ENCODE measurements at regions not wholly inside any gene's neighbourhood (a gene's known extent, or its start where the extent isn't known, plus 50 kb on each side); places are given as distances from the start of the nearest gene placed in this dataset.

- CTCF ChIA-PET = no interaction called here
- no peaks in the 10 kb centered on the region for H3K4me1 ChIP-seq (ENCODE audit: control insufficient read depth in 1 of 2, extremely low read depth in 1 of 2, insufficient read depth in 2 of 2, low read length in 2 of 2)
- 55% methylated on average over 7 of the region's 7 CpGs for WGBS (ENCODE audit: insufficient coverage)
- Mint-ChIP-seq H3K27ac (no peak overlapping the region), H3K36me3 (no peaks in the 10 kb centered on the region), H3K4me3 (no peak overlapping the region), H3K27me3 (peaks cover 10 to 27% of the 10 kb centered on the region in 2 donors), H3K9me3 (no peaks in the 10 kb centered on the region), H3K4me1 (no peaks in the 10 kb centered on the region)
- no peaks in the 10 kb centered on the region for H3K36me3 ChIP-seq (ENCODE audit: control insufficient read depth in 2 of 2, extremely low read depth in 1 of 2, insufficient read depth in 1 of 2, low read length in 1 of 2)
- no peak overlapping the region for H3K4me3 ChIP-seq (ENCODE audit: control insufficient read depth in 1 of 2, extremely low read depth in 1 of 2, low read length in 1 of 2)
- peaks cover 2 to 18% of the 10 kb centered on the region in 2 experiments for H3K27me3 ChIP-seq (replicated peaks in 1 of 2; ENCODE audit: control insufficient read depth in 2 of 2, extremely low read depth in 1 of 2, insufficient read depth in 2 of 2, low read length in 1 of 2)
- ATAC-seq (replicated peaks in 1 of 4) = no peak
- DNase-seq = no peak
- POLR2A ChIA-PET = no interaction called here
- H3K27ac ChIP-seq (ENCODE audit: low read length) = no peak overlapping the region
- H3K9me3 ChIP-seq = no peaks in the 10 kb centered on the region
These were observed 221.0 kb downstream of the HIPK3 start for GRCh38 chr11:33478111-33478573.

DNA sequence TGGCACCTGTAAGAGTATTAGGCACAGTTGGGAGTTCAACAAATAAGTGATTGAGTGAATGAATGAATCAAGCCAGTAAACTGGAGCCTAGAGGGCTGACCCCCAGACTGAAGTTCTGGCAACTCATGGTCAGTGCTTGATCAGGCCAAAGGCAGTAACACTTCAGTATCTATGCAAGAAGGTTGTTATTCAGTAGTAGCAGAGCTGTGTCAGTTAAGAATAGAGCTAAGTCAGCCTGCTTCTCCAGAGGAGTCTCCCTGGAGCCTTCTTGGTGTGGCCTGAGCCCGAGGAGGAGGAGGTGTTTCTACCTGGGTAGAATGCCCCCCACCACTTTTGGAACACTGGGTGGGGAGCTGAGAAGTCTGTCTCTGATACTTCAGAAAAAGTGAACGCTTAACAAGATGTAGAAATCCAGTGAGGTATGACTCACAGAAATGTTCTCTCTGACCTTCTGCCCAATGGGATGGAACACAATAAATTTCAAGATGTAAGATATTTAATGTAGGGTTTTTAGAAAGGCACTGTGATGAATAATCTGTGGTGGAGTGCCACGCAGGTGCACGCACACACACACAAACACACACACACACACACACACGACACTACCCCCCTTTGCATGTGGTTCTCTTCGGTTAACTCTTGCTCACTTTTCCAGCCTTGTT is 219.9 kb downstream of the HIPK3 start:
- POLR2A ChIA-PET = no interaction called here
- Histone ChIP-seq H3K9me3 (no peaks in the 10 kb centered on the region), H3K27me3 (replicated peaks in 1 of 2; ENCODE audit: control insufficient read depth in 2 of 2, extremely low read depth in 1 of 2, insufficient read depth in 2 of 2, low read length in 1 of 2) (peaks cover 2 to 18% of the 10 kb centered on the region in 2 experiments), H3K4me1 (ENCODE audit: control insufficient read depth in 1 of 2, extremely low read depth in 1 of 2, insufficient read depth in 2 of 2, low read length in 2 of 2) (no peaks in the 10 kb centered on the region), H3K36me3 (ENCODE audit: control insufficient read depth in 2 of 2, extremely low read depth in 1 of 2, insufficient read depth in 1 of 2, low read length in 1 of 2) (no peaks in the 10 kb centered on the region), H3K27ac (ENCODE audit: low read length) (no peak overlapping the region), H3K4me3 (ENCODE audit: control insufficient read depth in 1 of 2, extremely low read depth in 1 of 2, low read length in 1 of 2) (no peak overlapping the region)
- no peak overlapping the region for H3K27ac Mint-ChIP-seq
- CTCF ChIA-PET = no interaction called here
- no peaks in the 10 kb centered on the region for H3K4me1 Mint-ChIP-seq
- no peak for DNase-seq
- no peaks in the 10 kb centered on the region for H3K36me3 Mint-ChIP-seq
- no CpG with 5 or more reads among the region's 6 CpGs for WGBS (ENCODE audit: insufficient coverage)
- no peak for ATAC-seq (replicated peaks in 1 of 4)
- no peaks in the 10 kb centered on the region for H3K9me3 Mint-ChIP-seq
- H3K27me3 Mint-ChIP-seq = peaks cover 17 to 27% of the 10 kb centered on the region in 2 donors
- no peak overlapping the region for H3K4me3 Mint-ChIP-seq

DNA sequence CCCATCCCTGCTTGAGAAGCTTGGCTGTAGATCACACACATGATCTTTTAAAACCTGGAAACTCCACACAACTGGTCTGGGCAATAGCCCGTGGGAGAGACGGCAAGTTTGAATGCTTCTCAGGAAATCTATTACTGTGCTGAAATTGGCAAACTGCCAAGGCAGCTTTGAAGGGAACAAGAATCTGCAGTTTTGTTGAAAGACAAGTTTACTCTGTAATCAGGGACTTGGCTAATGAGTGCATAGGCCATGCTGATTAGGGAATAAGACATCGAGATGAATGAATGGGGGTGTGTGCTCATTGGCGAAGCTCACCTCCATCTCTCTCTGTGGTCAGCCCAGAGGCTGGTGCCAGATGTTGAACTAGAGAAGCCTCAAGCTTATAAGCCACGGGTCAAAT is 218.8 kb downstream of the HIPK3 start:
- no peaks in the 10 kb centered on the region for H3K9me3 Mint-ChIP-seq
- H3K4me3 Mint-ChIP-seq = no peak overlapping the region
- no peak overlapping the region for H3K27ac Mint-ChIP-seq
- 43% methylated on average over 5 of the region's 5 CpGs for WGBS (ENCODE audit: insufficient coverage)
- ChIA-PET CTCF (interaction anchor here in 1 of 2 donors (0.7 kb wide), 1 partner anchor 59 kb away, joined by 3 read pairs; no protein-coding TSS in a partner anchor), POLR2A (interaction anchor here in 1 of 2 donors (0.6 kb wide), 1 partner anchor 25 kb away, joined by 3 read pairs; no protein-coding TSS in a partner anchor)
- H3K4me3 ChIP-seq (ENCODE audit: control insufficient read depth in 1 of 2, extremely low read depth in 1 of 2, low read length in 1 of 2) = no peak overlapping the region
- no peaks in the 10 kb centered on the region for H3K9me3 ChIP-seq
- no peak overlapping the region for H3K27ac ChIP-seq (ENCODE audit: low read length)
- H3K36me3 Mint-ChIP-seq = no peaks in the 10 kb centered on the region
- no peaks in the 10 kb centered on the region for H3K4me1 Mint-ChIP-seq
- peaks cover 19 to 29% of the 10 kb centered on the region in 2 donors for H3K27me3 Mint-ChIP-seq
- ATAC-seq (replicated peaks in 1 of 4) (no peak), DNase-seq (no peak)
- H3K4me1 ChIP-seq (ENCODE audit: control insufficient read depth in 1 of 2, extremely low read depth in 1 of 2, insufficient read depth in 2 of 2, low read length in 2 of 2) = no peaks in the 10 kb centered on the region
- H3K27me3 ChIP-seq (replicated peaks in 1 of 2; ENCODE audit: control insufficient read depth in 2 of 2, extremely low read depth in 1 of 2, insufficient read depth in 2 of 2, low read length in 1 of 2) = peaks cover 0 to 18% of the 10 kb centered on the region in 2 experiments
- H3K36me3 ChIP-seq (ENCODE audit: control insufficient read depth in 2 of 2, extremely low read depth in 1 of 2, insufficient read depth in 1 of 2, low read length in 1 of 2) = no peaks in the 10 kb centered on the region

GRCh38 chr11:33474866-33475265 is 217.7 kb downstream of the HIPK3 start:
- WGBS (ENCODE audit: insufficient coverage) = 100% methylated on average over 1 of the region's 4 CpGs
- peaks cover 18 to 21% of the 10 kb centered on the region in 2 donors for H3K27me3 Mint-ChIP-seq
- H3K9me3 Mint-ChIP-seq = no peaks in the 10 kb centered on the region
- no peaks in the 10 kb centered on the region for H3K9me3 ChIP-seq
- H3K27me3 ChIP-seq (replicated peaks in 1 of 2; ENCODE audit: control insufficient read depth in 2 of 2, extremely low read depth in 1 of 2, insufficient read depth in 2 of 2, low read length in 1 of 2) = peaks cover 0 to 18% of the 10 kb centered on the region in 2 experiments
- no peak overlapping the region for H3K27ac Mint-ChIP-seq
- H3K4me1 Mint-ChIP-seq = no peaks in the 10 kb centered on the region
- ATAC-seq (replicated peaks in 1 of 4) (no peak), DNase-seq (no peak)
- no peaks in the 10 kb centered on the region for H3K4me1 ChIP-seq (ENCODE audit: control insufficient read depth in 1 of 2, extremely low read depth in 1 of 2, insufficient read depth in 2 of 2, low read length in 2 of 2)
- CTCF ChIA-PET = no interaction called here
- H3K36me3 Mint-ChIP-seq = no peaks in the 10 kb centered on the region
- H3K27ac ChIP-seq (ENCODE audit: low read length) = no peak overlapping the region
- POLR2A ChIA-PET = no interaction called here
- H3K36me3 ChIP-seq (ENCODE audit: control insufficient read depth in 2 of 2, extremely low read depth in 1 of 2, insufficient read depth in 1 of 2, low read length in 1 of 2) = no peaks in the 10 kb centered on the region
- no peak overlapping the region for H3K4me3 Mint-ChIP-seq
- no peak overlapping the region for H3K4me3 ChIP-seq (ENCODE audit: control insufficient read depth in 1 of 2, extremely low read depth in 1 of 2, low read length in 1 of 2)

DNA sequence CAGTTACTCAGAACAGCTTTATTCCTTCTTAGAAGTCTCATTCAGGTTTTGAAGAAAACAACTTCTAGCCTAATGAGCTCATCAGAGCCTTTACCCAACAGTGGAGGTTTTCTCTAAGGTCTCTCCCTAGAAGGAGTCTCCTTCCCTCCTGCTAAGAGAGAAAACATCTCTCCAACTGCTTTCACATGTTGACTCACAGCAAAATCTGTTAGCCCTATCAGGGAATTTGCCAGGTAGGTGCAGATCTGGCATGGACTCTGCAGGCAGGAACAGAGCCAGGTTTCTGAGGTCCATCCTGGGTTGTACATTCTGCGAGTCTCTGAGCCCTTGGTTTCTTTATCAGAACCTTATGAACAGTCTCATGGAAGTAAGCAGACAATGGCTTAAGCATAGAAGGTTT is 214.4 kb downstream of the HIPK3 start:
- no peaks in the 10 kb centered on the region for H3K36me3 Mint-ChIP-seq
- no peaks in the 10 kb centered on the region for H3K4me1 Mint-ChIP-seq
- WGBS (ENCODE audit: insufficient coverage) = 100% methylated on average over 1 of the region's 1 CpG
- no peak overlapping the region for H3K27ac Mint-ChIP-seq
- no peak overlapping the region for H3K4me3 ChIP-seq (ENCODE audit: control insufficient read depth in 1 of 2, extremely low read depth in 1 of 2, low read length in 1 of 2)
- ChIA-PET CTCF (no interaction called here), POLR2A (no interaction called here)
- H3K9me3 Mint-ChIP-seq = no peaks in the 10 kb centered on the region
- H3K4me3 Mint-ChIP-seq = no peak overlapping the region
- H3K27me3 Mint-ChIP-seq = peaks cover 13 to 21% of the 10 kb centered on the region in 2 donors
- ATAC-seq (replicated peaks in 1 of 4) = no peak
- no peaks in the 10 kb centered on the region for H3K9me3 ChIP-seq
- H3K27ac ChIP-seq (ENCODE audit: low read length) = no peak overlapping the region
- H3K36me3 ChIP-seq (ENCODE audit: control insufficient read depth in 2 of 2, extremely low read depth in 1 of 2, insufficient read depth in 1 of 2, low read length in 1 of 2) = no peaks in the 10 kb centered on the region
- peaks cover 0 to 9% of the 10 kb centered on the region in 2 experiments for H3K27me3 ChIP-seq (replicated peaks in 1 of 2; ENCODE audit: control insufficient read depth in 2 of 2, extremely low read depth in 1 of 2, insufficient read depth in 2 of 2, low read length in 1 of 2)
- no peak for DNase-seq
- no peaks in the 10 kb centered on the region for H3K4me1 ChIP-seq (ENCODE audit: control insufficient read depth in 1 of 2, extremely low read depth in 1 of 2, insufficient read depth in 2 of 2, low read length in 2 of 2)

- no peaks in the 10 kb centered on the region for H3K4me1 Mint-ChIP-seq
- H3K36me3 ChIP-seq (ENCODE audit: control insufficient read depth in 2 of 2, extremely low read depth in 1 of 2, insufficient read depth in 1 of 2, low read length in 1 of 2) = no peaks in the 10 kb centered on the region
- ChIA-PET POLR2A (no interaction called here), CTCF (no interaction called here)
- H3K4me1 ChIP-seq (ENCODE audit: control insufficient read depth in 1 of 2, extremely low read depth in 1 of 2, insufficient read depth in 2 of 2, low read length in 2 of 2) = no peaks in the 10 kb centered on the region
- no peak for ATAC-seq (replicated peaks in 1 of 4)
- H3K27ac Mint-ChIP-seq = no peak overlapping the region
- no peaks in the 10 kb centered on the region for H3K27me3 ChIP-seq (replicated peaks in 1 of 2; ENCODE audit: control insufficient read depth in 2 of 2, extremely low read depth in 1 of 2, insufficient read depth in 2 of 2, low read length in 1 of 2)
- H3K9me3 ChIP-seq = no peaks in the 10 kb centered on the region
- DNase-seq = no peak
- no peaks in the 10 kb centered on the region for H3K9me3 Mint-ChIP-seq
- H3K36me3 Mint-ChIP-seq = no peaks in the 10 kb centered on the region
- no peak overlapping the region for H3K4me3 Mint-ChIP-seq
- no peak overlapping the region for H3K4me3 ChIP-seq (ENCODE audit: control insufficient read depth in 1 of 2, extremely low read depth in 1 of 2, low read length in 1 of 2)
- H3K27ac ChIP-seq (ENCODE audit: low read length) = no peak overlapping the region
- peaks cover 7 to 20% of the 10 kb centered on the region in 2 donors for H3K27me3 Mint-ChIP-seq
- 67% methylated on average over 2 of the region's 4 CpGs for WGBS (ENCODE audit: insufficient coverage)
These were observed 210.8 kb downstream of the HIPK3 start for GRCh38 chr11:33467966-33468365.

GRCh38 chr11:33463059-33463458 is 205.9 kb downstream of the HIPK3 start:
- Mint-ChIP-seq H3K9me3 (no peaks in the 10 kb centered on the region), H3K36me3 (no peaks in the 10 kb centered on the region), H3K4me1 (no peaks in the 10 kb centered on the region), H3K27me3 (peaks cover 6 to 23% of the 10 kb centered on the region in 2 donors), H3K4me3 (no peak overlapping the region), H3K27ac (no peak overlapping the region)
- ChIA-PET POLR2A (no interaction called here), CTCF (no interaction called here)
- Histone ChIP-seq H3K27ac (ENCODE audit: low read length) (no peak overlapping the region), H3K4me3 (ENCODE audit: control insufficient read depth in 1 of 2, extremely low read depth in 1 of 2, low read length in 1 of 2) (no peak overlapping the region), H3K4me1 (ENCODE audit: control insufficient read depth in 1 of 2, extremely low read depth in 1 of 2, insufficient read depth in 2 of 2, low read length in 2 of 2) (no peaks in the 10 kb centered on the region), H3K9me3 (no peaks in the 10 kb centered on the region), H3K36me3 (ENCODE audit: control insufficient read depth in 2 of 2, extremely low read depth in 1 of 2, insufficient read depth in 1 of 2, low read length in 1 of 2) (no peaks in the 10 kb centered on the region), H3K27me3 (replicated peaks in 1 of 2; ENCODE audit: control insufficient read depth in 2 of 2, extremely low read depth in 1 of 2, insufficient read depth in 2 of 2, low read length in 1 of 2) (no peaks in the 10 kb centered on the region)
- DNase-seq = no peak
- no peak for ATAC-seq (replicated peaks in 1 of 4)
- WGBS (ENCODE audit: insufficient coverage) = no CpG with 5 or more reads among the region's 4 CpGs

All from T-cell (primary cell).